Muscle layer of duodenum (tissue), 2 donors: ENCODE measurements at regions not wholly inside any gene's neighbourhood (a gene's known extent, or its start where the extent isn't known, plus 50 kb on each side); places are given as distances from the start of the nearest gene placed in this dataset.

ENCODE experiments used
- H3K27ac ChIP-seq: one replicate; pipeline ENCODE4 v1.7.0; 2013; ENCODE audit warnings: mild to moderate bottlenecking, low read length
- H3K27me3 ChIP-seq: one replicate; pipeline ENCODE4 v1.7.0; 2013; ENCODE audit warnings: low read depth, mild to moderate bottlenecking, control low read depth, low read length
- H3K36me3 ChIP-seq, 2 donors: one replicate each; pipeline ENCODE4 v1.7.0; 2013; ENCODE audit warnings: low read length in 2 of 2, control low read depth in 1 of 2, mild to moderate bottlenecking in 1 of 2; ENCODE audit not compliant: insufficient read depth in 2 of 2, control insufficient read depth in 1 of 2
- H3K4me1 ChIP-seq, 2 donors: one replicate each; pipeline ENCODE4 v1.7.0; 2013; ENCODE audit warnings: low read length in 2 of 2, mild to moderate bottlenecking in 2 of 2, control low read depth in 1 of 2, moderate library complexity in 1 of 2; ENCODE audit not compliant: insufficient read depth in 2 of 2, control insufficient read depth in 1 of 2
- H3K4me3 ChIP-seq, 2 donors: one replicate each; pipeline ENCODE4 v1.7.0; 2013; ENCODE audit warnings: low read length in 2 of 2, low read depth in 1 of 2, mild to moderate bottlenecking in 1 of 2
- H3K9me3 ChIP-seq, 2 donors: one replicate each; pipeline ENCODE4 v1.7.0; 2013; ENCODE audit warnings: low read length in 2 of 2, control low read depth in 1 of 2, mild to moderate bottlenecking in 1 of 2; ENCODE audit not compliant: control insufficient read depth in 1 of 2
- donor health status: healthy.

DNA sequence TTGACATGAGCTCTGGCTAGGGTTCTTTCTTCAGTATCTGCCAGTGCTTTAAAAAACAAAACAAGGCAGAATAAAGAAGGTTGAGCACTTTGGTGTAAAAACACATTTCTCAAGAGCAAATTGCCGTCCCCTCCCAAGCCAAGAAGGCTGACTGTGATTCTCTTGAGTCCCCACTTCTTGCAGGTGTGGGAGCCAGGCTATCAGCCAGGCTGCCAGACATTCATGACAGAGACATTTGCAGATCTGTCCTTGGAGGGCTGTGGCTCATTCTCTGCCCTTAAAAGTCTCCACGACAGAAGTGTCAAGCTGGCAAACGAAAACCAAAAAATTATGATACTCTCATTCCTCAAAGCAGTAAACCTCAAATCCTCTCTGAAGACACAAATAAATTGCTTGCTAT lies 749.3 kb upstream of the HS6ST1 start:
- no peak overlapping the region for H3K27ac ChIP-seq
- no peaks in the 10 kb centered on the region for H3K36me3 ChIP-seq
- no peak overlapping the region for H3K4me3 ChIP-seq
- H3K4me1 ChIP-seq = no peaks in the 10 kb centered on the region
- H3K9me3 ChIP-seq = no peaks in the 10 kb centered on the region
- no peaks in the 10 kb centered on the region for H3K27me3 ChIP-seq

DNA sequence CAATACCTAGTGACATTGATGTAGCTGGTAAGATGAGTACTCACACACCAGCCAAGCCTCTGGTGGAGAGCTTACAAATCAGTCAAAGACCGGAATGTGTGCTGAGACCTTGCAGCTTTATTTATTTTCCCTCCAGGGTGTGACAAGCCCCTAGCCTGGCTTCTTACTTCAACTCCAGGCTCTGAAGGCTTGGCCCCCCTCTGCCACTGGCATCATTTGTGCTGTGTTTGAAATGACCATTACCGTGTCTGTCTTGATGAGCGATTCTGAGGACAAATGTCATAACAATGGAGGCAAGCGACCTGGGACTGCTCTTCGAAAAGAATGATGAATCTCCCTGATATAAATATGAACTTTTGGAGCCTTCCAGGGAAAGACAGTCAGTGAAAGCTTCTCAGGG lies 749.9 kb upstream of the HS6ST1 start:
- no peak overlapping the region for H3K4me3 ChIP-seq
- H3K4me1 ChIP-seq = no peaks in the 10 kb centered on the region
- H3K36me3 ChIP-seq = no peaks in the 10 kb centered on the region
- no peaks in the 10 kb centered on the region for H3K9me3 ChIP-seq
- H3K27me3 ChIP-seq = no peaks in the 10 kb centered on the region
- no peak overlapping the region for H3K27ac ChIP-seq

DNA sequence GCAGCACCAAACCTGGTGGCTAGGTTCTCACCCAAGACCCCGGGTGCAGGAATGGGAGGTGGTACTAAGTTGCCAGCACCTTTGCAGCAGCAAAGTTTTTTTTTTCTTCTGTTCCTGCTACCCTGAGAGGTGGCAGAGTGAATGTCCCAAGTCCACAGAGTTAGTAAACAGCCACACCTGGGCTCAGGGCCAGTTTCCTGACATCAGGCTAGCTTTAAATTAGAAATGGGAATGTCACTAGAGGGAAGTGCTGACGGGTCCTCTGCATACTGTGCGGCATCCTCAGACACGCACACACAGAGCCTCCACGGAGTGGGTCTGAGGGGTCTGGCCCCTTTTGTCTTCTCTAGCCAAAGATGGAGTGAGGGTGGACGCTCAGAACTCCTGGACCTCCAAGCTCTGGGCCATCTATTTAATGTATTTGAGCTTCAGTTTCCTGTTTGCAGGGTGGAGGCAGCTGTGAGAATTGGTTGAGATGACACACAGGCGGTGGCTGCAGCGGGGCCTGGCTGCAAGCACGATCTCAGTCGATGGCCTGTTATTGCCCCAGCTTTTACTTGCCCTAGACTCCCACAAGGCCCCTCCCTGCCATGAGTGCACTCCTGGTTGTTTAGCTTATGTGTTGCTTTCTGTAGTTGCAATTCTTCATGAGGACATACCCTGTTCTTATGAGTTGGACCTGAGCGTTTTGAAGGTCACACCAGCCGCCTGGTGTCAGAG lies 751.4 kb upstream of the HS6ST1 start:
- Histone ChIP-seq H3K9me3 (no peaks in the 10 kb centered on the region), H3K27me3 (no peaks in the 10 kb centered on the region), H3K36me3 (no peaks in the 10 kb centered on the region), H3K27ac (no peak overlapping the region), H3K4me3 (no peak overlapping the region), H3K4me1 (no peaks in the 10 kb centered on the region)

- Histone ChIP-seq H3K4me3 (no peak overlapping the region), H3K9me3 (no peaks in the 10 kb centered on the region), H3K4me1 (no peaks in the 10 kb centered on the region), H3K27ac (no peak overlapping the region), H3K36me3 (no peaks in the 10 kb centered on the region), H3K27me3 (no peaks in the 10 kb centered on the region)
These were observed 752.0 kb upstream of the HS6ST1 start for GRCh38 chr2:129070663-129071062.

- no peaks in the 10 kb centered on the region for H3K9me3 ChIP-seq
- no peaks in the 10 kb centered on the region for H3K4me1 ChIP-seq
- no peak overlapping the region for H3K27ac ChIP-seq
- H3K27me3 ChIP-seq = no peaks in the 10 kb centered on the region
- H3K4me3 ChIP-seq = no peak overlapping the region
- no peaks in the 10 kb centered on the region for H3K36me3 ChIP-seq
These were observed 752.9 kb upstream of the HS6ST1 start for GRCh38 chr2:129071531-129071930.

- no peak overlapping the region for H3K27ac ChIP-seq
- no peaks in the 10 kb centered on the region for H3K36me3 ChIP-seq
- no peaks in the 10 kb centered on the region for H3K27me3 ChIP-seq
- no peaks in the 10 kb centered on the region for H3K9me3 ChIP-seq
- H3K4me3 ChIP-seq = no peak overlapping the region
- H3K4me1 ChIP-seq = no peaks in the 10 kb centered on the region
These were observed 755.7 kb upstream of the HS6ST1 start for GRCh38 chr2:129074298-129074920.

- H3K9me3 ChIP-seq = no peaks in the 10 kb centered on the region
- H3K36me3 ChIP-seq = no peaks in the 10 kb centered on the region
- no peak overlapping the region for H3K27ac ChIP-seq
- no peak overlapping the region for H3K4me3 ChIP-seq
- no peaks in the 10 kb centered on the region for H3K4me1 ChIP-seq
- H3K27me3 ChIP-seq = no peaks in the 10 kb centered on the region
These were observed 759.9 kb upstream of the HS6ST1 start for GRCh38 chr2:129078548-129078947.

GRCh38 chr2:129080715-129081476 lies 762.2 kb upstream of the HS6ST1 start:
- Histone ChIP-seq H3K27ac (no peak overlapping the region), H3K27me3 (no peaks in the 10 kb centered on the region), H3K36me3 (no peaks in the 10 kb centered on the region), H3K9me3 (no peaks in the 10 kb centered on the region), H3K4me3 (no peak overlapping the region), H3K4me1 (no peaks in the 10 kb centered on the region)

DNA sequence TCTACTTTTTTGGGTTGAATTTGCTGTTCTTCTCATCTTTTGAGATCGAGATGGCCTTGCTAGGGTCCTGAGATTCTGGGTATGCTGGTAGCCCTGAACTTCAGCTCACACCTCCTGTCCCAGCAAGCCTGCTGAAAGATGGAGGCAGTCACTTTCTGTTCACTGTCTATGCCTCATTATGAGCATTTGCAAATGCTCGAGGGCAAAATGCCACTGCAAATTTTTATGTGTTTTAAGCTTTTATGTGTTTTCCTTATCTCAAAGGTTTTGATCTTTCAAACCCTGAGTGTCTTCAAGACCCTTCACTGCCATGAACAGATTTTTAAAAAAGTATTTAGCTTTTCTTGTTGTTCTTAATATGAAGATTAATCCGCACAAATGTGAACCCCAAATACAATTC lies 766.7 kb upstream of the HS6ST1 start:
- Histone ChIP-seq H3K36me3 (no peaks in the 10 kb centered on the region), H3K4me3 (no peak overlapping the region), H3K27ac (no peak overlapping the region), H3K4me1 (no peaks in the 10 kb centered on the region), H3K27me3 (no peaks in the 10 kb centered on the region), H3K9me3 (no peaks in the 10 kb centered on the region)

- no peaks in the 10 kb centered on the region for H3K36me3 ChIP-seq
- H3K27me3 ChIP-seq = no peaks in the 10 kb centered on the region
- H3K27ac ChIP-seq = no peak overlapping the region
- no peaks in the 10 kb centered on the region for H3K9me3 ChIP-seq
- H3K4me3 ChIP-seq = no peak overlapping the region
- no peaks in the 10 kb centered on the region for H3K4me1 ChIP-seq
These were observed 768.6 kb upstream of the HS6ST1 start for GRCh38 chr2:129087133-129087813.

GRCh38 chr2:129091620-129092019 lies 773.0 kb upstream of the HS6ST1 start:
- H3K4me1 ChIP-seq = no peaks in the 10 kb centered on the region
- H3K27me3 ChIP-seq = no peaks in the 10 kb centered on the region
- H3K36me3 ChIP-seq = no peaks in the 10 kb centered on the region
- no peaks in the 10 kb centered on the region for H3K9me3 ChIP-seq
- H3K27ac ChIP-seq = no peak overlapping the region
- H3K4me3 ChIP-seq = no peak overlapping the region
